ENCODE measurements at regions not wholly inside any gene's neighbourhood (a gene's known extent, or its start where the extent isn't known, plus 50 kb on each side); places are given as distances from the start of the nearest gene placed in this dataset.

- no peak for DNase-seq
- TF ChIP-seq EZH2 (optimal IDR thresholded peaks at IDR 0.05; ENCODE audit: low read depth, low read length) (no peak), EZH2phosphoT487 (IDR thresholded peaks at IDR 0.05; ENCODE audit: low read length) (no peak)
- TF ChIP-seq, protein P1, sequence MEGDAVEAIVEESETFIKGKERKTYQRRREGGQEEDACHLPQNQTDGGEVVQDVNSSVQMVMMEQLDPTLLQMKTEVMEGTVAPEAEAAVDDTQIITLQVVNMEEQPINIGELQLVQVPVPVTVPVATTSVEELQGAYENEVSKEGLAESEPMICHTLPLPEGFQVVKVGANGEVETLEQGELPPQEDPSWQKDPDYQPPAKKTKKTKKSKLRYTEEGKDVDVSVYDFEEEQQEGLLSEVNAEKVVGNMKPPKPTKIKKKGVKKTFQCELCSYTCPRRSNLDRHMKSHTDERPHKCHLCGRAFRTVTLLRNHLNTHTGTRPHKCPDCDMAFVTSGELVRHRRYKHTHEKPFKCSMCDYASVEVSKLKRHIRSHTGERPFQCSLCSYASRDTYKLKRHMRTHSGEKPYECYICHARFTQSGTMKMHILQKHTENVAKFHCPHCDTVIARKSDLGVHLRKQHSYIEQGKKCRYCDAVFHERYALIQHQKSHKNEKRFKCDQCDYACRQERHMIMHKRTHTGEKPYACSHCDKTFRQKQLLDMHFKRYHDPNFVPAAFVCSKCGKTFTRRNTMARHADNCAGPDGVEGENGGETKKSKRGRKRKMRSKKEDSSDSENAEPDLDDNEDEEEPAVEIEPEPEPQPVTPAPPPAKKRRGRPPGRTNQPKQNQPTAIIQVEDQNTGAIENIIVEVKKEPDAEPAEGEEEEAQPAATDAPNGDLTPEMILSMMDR (IDR thresholded peaks at IDR 0.05; ENCODE audit: low read length), result no peak
- no peaks in the 10 kb centered on the region for H3K79me2 ChIP-seq (ENCODE audit: low read length)
- H3K27ac ChIP-seq (ENCODE audit: low read length), result no peak overlapping the region
- H3K9me2 ChIP-seq (replicated peaks; ENCODE audit: insufficient read depth, low read length), result no peaks in the 10 kb centered on the region
- H3K36me3 ChIP-seq (replicated peaks; ENCODE audit: insufficient read depth, low read length), result no peaks in the 10 kb centered on the region
- H3K27me3 ChIP-seq (replicated peaks; ENCODE audit: insufficient read depth, low read length), result no peaks in the 10 kb centered on the region
- H4K20me1 ChIP-seq (ENCODE audit: insufficient read depth, low read length), result no peaks in the 10 kb centered on the region
- no peak overlapping the region for H3K4me3 ChIP-seq (ENCODE audit: low read length)
- H3F3A ChIP-seq (ENCODE audit: insufficient read depth, low read length), result no peaks in the 10 kb centered on the region
- no peaks in the 10 kb centered on the region for H3K4me1 ChIP-seq (ENCODE audit: low read length)
- H2AFZ ChIP-seq (ENCODE audit: low read length), result no peak overlapping the region
- no peaks in the 10 kb centered on the region for H3K9me3 ChIP-seq (replicated peaks; ENCODE audit: insufficient read depth, low read length)
- H3K9ac ChIP-seq (ENCODE audit: low read length), result no peak overlapping the region
- no peak overlapping the region for H3K4me2 ChIP-seq (ENCODE audit: low read depth, low read length)
Measured at GRCh38 chr7:116329686-116330503, 119.6 kb downstream of the TES start.

DNA sequence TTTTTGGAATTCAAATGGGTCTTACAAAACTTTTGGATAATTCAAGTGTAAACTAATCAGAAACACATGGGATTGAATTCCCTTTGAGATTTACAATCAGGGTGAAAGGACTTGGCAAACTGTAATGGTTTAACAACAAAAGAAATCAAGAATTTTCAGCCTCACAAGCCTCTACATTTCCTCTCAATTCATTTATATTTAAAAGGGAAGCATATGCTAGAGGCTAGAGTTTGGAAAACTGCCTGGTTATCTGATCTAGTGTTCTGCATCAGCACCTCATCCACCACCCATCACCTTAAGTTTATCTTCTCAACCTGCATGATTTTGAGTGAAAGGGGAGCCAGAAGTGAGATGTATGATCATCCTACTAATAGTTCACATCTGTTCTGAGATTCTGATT is 120.7 kb downstream of the TES start:
- no peaks in the 10 kb centered on the region for H3K79me2 ChIP-seq (ENCODE audit: low read length)
- no peak overlapping the region for H3K9ac ChIP-seq (ENCODE audit: low read length)
- H3K27ac ChIP-seq (ENCODE audit: low read length), result no peak overlapping the region
- no peaks in the 10 kb centered on the region for H3K9me2 ChIP-seq (replicated peaks; ENCODE audit: insufficient read depth, low read length)
- H3K4me3 ChIP-seq (ENCODE audit: low read length), result no peak overlapping the region
- no peak overlapping the region for H3K4me2 ChIP-seq (ENCODE audit: low read depth, low read length)
- no peaks in the 10 kb centered on the region for H3K36me3 ChIP-seq (replicated peaks; ENCODE audit: insufficient read depth, low read length)
- H3K4me1 ChIP-seq (ENCODE audit: low read length), result no peaks in the 10 kb centered on the region
- no peaks in the 10 kb centered on the region for H3K9me3 ChIP-seq (replicated peaks; ENCODE audit: insufficient read depth, low read length)
- no peaks in the 10 kb centered on the region for H4K20me1 ChIP-seq (ENCODE audit: insufficient read depth, low read length)
- no peaks in the 10 kb centered on the region for H3F3A ChIP-seq (ENCODE audit: insufficient read depth, low read length)
- TF ChIP-seq, protein P1 (IDR thresholded peaks at IDR 0.05; ENCODE audit: low read length), result no peak
- TF ChIP-seq EZH2 (optimal IDR thresholded peaks at IDR 0.05; ENCODE audit: low read depth, low read length), result no peak
- TF ChIP-seq EZH2phosphoT487 (IDR thresholded peaks at IDR 0.05; ENCODE audit: low read length), result no peak
- no peak overlapping the region for H2AFZ ChIP-seq (ENCODE audit: low read length)
- H3K27me3 ChIP-seq (replicated peaks; ENCODE audit: insufficient read depth, low read length), result no peaks in the 10 kb centered on the region
- DNase-seq, result no peak

DNA sequence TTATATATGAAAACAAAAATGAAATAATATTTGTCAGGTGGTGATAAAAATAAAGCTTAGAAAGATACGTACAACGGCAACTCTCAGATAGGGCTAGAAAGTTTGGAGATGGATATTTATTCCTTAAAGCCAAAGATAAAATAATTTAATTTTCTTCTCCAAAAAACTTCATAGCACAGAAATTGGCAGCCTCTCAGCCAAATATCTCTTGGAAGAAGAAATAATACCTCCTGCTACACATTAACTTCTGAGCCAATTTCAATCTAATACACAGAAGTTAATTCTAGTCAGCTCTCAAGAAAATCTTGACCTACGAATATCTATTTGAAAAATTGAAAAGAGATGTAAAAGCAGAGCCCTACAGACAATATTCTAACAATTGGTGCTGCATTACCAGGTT is 122.4 kb downstream of the TES start:
- H3K27ac ChIP-seq (ENCODE audit: low read length), result no peak overlapping the region
- no peaks in the 10 kb centered on the region for H3K4me1 ChIP-seq (ENCODE audit: low read length)

More for the DNA sequence above, 122.4 kb downstream of the TES start:
- Histone ChIP-seq H3F3A (ENCODE audit: insufficient read depth, low read length) (no peaks in the 10 kb centered on the region), H3K9ac (ENCODE audit: low read length) (no peak overlapping the region), H3K27me3 (replicated peaks; ENCODE audit: insufficient read depth, low read length) (no peaks in the 10 kb centered on the region), H3K9me3 (replicated peaks; ENCODE audit: insufficient read depth, low read length) (no peaks in the 10 kb centered on the region), H4K20me1 (ENCODE audit: insufficient read depth, low read length) (no peaks in the 10 kb centered on the region), H3K4me2 (ENCODE audit: low read depth, low read length) (no peak overlapping the region), H3K4me3 (ENCODE audit: low read length) (no peak overlapping the region), H3K9me2 (replicated peaks; ENCODE audit: insufficient read depth, low read length) (no peaks in the 10 kb centered on the region), H2AFZ (ENCODE audit: low read length) (no peak overlapping the region), H3K36me3 (replicated peaks; ENCODE audit: insufficient read depth, low read length) (no peaks in the 10 kb centered on the region), H3K79me2 (ENCODE audit: low read length) (no peaks in the 10 kb centered on the region)
- DNase-seq, result no peak
- TF ChIP-seq EZH2phosphoT487 (IDR thresholded peaks at IDR 0.05; ENCODE audit: low read length), result no peak
- TF ChIP-seq, protein P1 (IDR thresholded peaks at IDR 0.05; ENCODE audit: low read length), result no peak
- TF ChIP-seq EZH2 (optimal IDR thresholded peaks at IDR 0.05; ENCODE audit: low read depth, low read length), result no peak
